ENCODE measurements at regions not wholly inside any gene's neighbourhood (a gene's known extent, or its start where the extent isn't known, plus 50 kb on each side); places are given as distances from the start of the nearest gene placed in this dataset.

- ChIA-PET POLR2A (ENCODE audit: low non-redundant PET) (no interaction called here), CTCF (interaction anchor here (0.8 kb wide), 1 partner anchor 56 kb away, joined by 3 read pairs; no protein-coding TSS in a partner anchor)
- TF ChIP-seq, protein P1, sequence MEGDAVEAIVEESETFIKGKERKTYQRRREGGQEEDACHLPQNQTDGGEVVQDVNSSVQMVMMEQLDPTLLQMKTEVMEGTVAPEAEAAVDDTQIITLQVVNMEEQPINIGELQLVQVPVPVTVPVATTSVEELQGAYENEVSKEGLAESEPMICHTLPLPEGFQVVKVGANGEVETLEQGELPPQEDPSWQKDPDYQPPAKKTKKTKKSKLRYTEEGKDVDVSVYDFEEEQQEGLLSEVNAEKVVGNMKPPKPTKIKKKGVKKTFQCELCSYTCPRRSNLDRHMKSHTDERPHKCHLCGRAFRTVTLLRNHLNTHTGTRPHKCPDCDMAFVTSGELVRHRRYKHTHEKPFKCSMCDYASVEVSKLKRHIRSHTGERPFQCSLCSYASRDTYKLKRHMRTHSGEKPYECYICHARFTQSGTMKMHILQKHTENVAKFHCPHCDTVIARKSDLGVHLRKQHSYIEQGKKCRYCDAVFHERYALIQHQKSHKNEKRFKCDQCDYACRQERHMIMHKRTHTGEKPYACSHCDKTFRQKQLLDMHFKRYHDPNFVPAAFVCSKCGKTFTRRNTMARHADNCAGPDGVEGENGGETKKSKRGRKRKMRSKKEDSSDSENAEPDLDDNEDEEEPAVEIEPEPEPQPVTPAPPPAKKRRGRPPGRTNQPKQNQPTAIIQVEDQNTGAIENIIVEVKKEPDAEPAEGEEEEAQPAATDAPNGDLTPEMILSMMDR (conservative IDR thresholded peaks at IDR 0.05; ENCODE audit: low read depth): no peak
- peak; percentile 41 for DNase-seq (ENCODE audit: low spot score)
- H3K27ac ChIP-seq: no peak overlapping the region
Observed at GRCh38 chr10:4670737-4671136, 155.3 kb upstream of the AKR1E2 start.

DNA sequence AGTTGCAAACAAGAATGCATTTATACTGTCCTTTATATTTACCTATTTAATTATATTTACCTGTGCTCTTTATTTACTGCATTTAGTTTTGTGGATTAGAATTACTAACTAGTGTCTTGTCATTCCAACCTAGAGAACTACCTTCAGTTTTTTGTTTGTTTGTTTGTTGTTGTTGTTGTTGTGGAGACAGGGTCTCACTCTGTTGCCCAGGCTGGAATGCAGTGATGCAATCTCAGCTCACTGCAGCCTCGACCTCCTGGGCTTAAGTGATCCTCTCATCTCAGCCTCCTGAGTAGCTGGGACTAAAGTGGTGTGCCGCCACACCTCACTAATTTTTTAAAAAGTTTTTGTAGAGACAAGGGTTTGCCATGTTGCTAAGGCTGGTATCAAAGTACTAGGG, 156.4 kb upstream of the AKR1E2 start:
- peak overlapping the region; percentile 48 for H3K27ac ChIP-seq
- POLR2A ChIA-PET (ENCODE audit: low non-redundant PET): no interaction called here
- CTCF ChIA-PET: no interaction called here
- TF ChIP-seq, protein P1 (conservative IDR thresholded peaks at IDR 0.05; ENCODE audit: low read depth): no peak
- DNase-seq (ENCODE audit: low spot score): no peak

- TF ChIP-seq, protein P1 (conservative IDR thresholded peaks at IDR 0.05; ENCODE audit: low read depth): no peak
- peak overlapping the region; percentile 98 for H3K27ac ChIP-seq
- peak; percentile 91 for DNase-seq (ENCODE audit: low spot score)
- POLR2A ChIA-PET (ENCODE audit: low non-redundant PET): no interaction called here
- CTCF ChIA-PET: interaction anchor here (0.6 kb wide), 1 partner anchor 14 kb away, joined by 3 read pairs; no protein-coding TSS in a partner anchor
Observed at GRCh38 chr10:4663162-4663992, 162.6 kb upstream of the AKR1E2 start.

DNA sequence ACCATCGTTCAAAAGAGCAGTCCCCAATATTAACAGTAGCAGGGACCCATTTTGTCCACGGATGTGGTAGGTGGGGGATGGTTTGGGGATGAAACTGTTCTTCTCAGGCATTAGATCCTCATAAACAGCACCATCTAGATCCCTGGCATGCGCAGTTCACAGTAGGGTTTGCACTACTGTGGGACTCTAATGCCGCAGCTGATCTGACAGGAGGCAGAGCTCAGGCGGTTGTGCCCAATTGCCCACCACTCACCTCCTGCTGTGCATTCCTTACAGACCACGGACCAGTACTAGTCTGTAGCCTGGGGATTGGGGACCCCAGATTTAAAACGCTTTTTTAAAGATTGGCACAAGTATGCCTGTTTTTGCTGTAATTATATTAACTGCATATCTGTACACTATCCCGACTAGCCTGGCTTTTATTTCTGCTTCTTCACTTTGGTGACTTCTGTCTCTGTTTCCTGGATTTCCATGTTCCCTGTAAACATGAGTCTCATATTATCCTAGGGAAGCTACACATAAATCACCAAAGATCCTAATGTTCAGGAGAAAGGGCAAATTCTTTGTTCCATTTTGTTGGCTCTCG, 163.3 kb upstream of the AKR1E2 start:
- no peak for DNase-seq (ENCODE audit: low spot score)
- ChIA-PET POLR2A (ENCODE audit: low non-redundant PET) (no interaction called here), CTCF (no interaction called here)
- TF ChIP-seq, protein P1 (conservative IDR thresholded peaks at IDR 0.05; ENCODE audit: low read depth): no peak
- peak overlapping the region; percentile 98 for H3K27ac ChIP-seq

DNA sequence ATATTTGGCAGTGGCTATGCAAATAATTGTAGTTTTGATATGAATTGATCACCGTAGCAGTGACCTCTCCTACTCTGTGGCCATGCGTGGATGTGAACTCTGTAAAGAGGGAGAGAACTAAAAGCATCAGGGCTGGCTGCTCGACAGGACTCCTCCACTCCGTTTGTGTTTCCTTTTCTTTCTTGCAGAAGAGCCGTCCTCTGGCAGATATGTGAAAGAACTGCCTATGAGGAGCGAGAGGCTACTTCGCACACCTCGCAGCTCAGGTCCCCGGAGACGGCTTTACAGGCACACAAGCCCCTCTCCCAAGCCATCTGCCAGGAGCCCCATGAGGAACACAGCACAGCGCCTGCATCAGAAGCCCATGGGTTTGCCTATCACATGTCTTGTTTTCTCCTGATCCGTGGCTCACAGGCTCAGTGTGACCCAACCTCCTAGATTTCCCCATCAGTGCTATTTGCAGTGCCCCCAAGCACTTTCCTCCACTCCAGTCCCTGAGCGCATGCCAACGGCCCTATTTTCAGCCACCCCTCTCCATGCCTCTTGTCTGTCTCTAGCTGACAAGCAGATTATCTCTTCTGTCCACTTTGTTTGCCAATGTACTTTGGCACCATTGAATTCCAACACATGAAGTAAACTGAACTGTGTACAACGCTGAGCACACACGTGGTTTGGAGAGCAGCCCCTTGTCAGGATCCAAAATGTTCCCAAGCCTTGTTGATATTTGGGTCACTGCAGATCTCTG, 164.3 kb upstream of the AKR1E2 start:
- peak overlapping the region; percentile 98 for H3K27ac ChIP-seq
- CTCF ChIA-PET: interaction anchor here (0.6 kb wide), 1 partner anchor 1464 kb away, joined by 3 read pairs; no protein-coding TSS in a partner anchor
- DNase-seq (ENCODE audit: low spot score): no peak
- POLR2A ChIA-PET (ENCODE audit: low non-redundant PET): no interaction called here
- TF ChIP-seq, protein P1 (conservative IDR thresholded peaks at IDR 0.05; ENCODE audit: low read depth): no peak

DNA sequence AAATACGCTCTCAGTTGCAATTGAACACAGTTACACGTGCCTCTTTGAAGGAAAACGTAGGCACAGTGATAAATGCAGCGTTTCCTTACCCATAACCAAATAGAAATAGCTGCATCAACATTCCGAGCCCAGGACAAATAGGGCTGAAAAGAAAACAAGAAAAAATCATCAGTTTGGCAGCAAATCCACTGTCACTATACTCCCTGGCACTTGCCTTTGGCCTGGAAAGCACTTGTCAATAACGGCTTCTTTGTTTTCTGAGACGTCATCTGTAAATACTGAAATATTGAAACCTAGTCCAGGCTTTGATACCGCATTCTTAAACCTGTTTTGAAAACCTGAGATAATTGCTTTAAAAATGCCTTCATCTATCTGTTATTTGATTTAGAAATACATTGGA, 167.2 kb upstream of the AKR1E2 start:
- H3K27ac ChIP-seq: peak overlapping the region; percentile 37; the same call in 1 of the 2 replicates
- no peak for DNase-seq (ENCODE audit: low spot score)
- CTCF ChIA-PET: no interaction called here
- TF ChIP-seq, protein P1 (conservative IDR thresholded peaks at IDR 0.05; ENCODE audit: low read depth): no peak
- POLR2A ChIA-PET (ENCODE audit: low non-redundant PET): no interaction called here

All from RWPE1 (cell line).